Transverse colon (tissue), 4 donors: ENCODE measurements at regions not wholly inside any gene's neighbourhood (a gene's known extent, or its start where the extent isn't known, plus 50 kb on each side); places are given as distances from the start of the nearest gene placed in this dataset.

Experiments
- DNase-seq: peaks from one replicate; pipeline ENCODE4 v3.0.0-alpha.2; 2019
- H3K27ac ChIP-seq, 4 donors: fragments of 200-600 bp; sonication (generic); 2 replicates each; pipeline ENCODE4 v1.5.1; 2016 to 2018; ENCODE audit warnings: inconsistent platforms in 4 of 4
- H3K27me3 ChIP-seq: fragments of 200-600 bp; sonication (generic); 2 replicates; pipeline ENCODE4 v1.5.1; 2017; ENCODE audit warnings: inconsistent platforms
- H3K36me3 ChIP-seq, 4 donors: fragments of 200-600 bp; sonication (generic); 2 replicates each; pipeline ENCODE4 v1.5.1; 2017 to 2019; ENCODE audit warnings: inconsistent platforms in 4 of 4
- H3K4me1 ChIP-seq, 4 donors: fragments of 200-600 bp; sonication (generic); 2 replicates each; pipeline ENCODE4 v1.5.1; 2017 to 2020; ENCODE audit warnings: inconsistent platforms in 4 of 4
- H3K4me3 ChIP-seq, 4 donors: fragments of 200-600 bp; sonication (generic); 1 replicate in 1 of 4; 2 replicates in 3 of 4; pipeline versions ENCODE4 v1.5.1 to v1.6.1; 2017 to 2019; ENCODE audit warnings: inconsistent platforms in 4 of 4
- H3K9me3 ChIP-seq, 2 donors: fragments of 200-600 bp; sonication (generic); 2 replicates each; pipeline ENCODE4 v1.5.1; 2017 to 2019; ENCODE audit warnings: inconsistent platforms in 2 of 2
- EP300 ChIP-seq: sonication (generic); formaldehyde crosslinking; IDR thresholded peaks from one replicate; pipeline ENCODE4 v1.6.1; 2017; ENCODE audit warnings: antibody characterized with exemption, low read depth
- POLR2A ChIP-seq: fragments of 450-650 bp; IDR thresholded peaks from one replicate; pipeline ENCODE4 v1.6.1; 2016; ENCODE audit warnings: antibody characterized with exemption, mild to moderate bottlenecking, moderate library complexity
- POLR2AphosphoS5 ChIP-seq, 3 donors: sonication (generic); formaldehyde crosslinking; IDR thresholded peaks; one replicate each; pipeline ENCODE4 v1.6.1; 2016; ENCODE audit warnings: antibody characterized with exemption in 3 of 3
- WGBS, 2 donors: methylation state at CpG; one replicate each; pipeline ENCODE4 v1.1.5; 2018; ENCODE audit warnings: low coverage in 1 of 2; 5-methylcytosine and 5-hydroxymethylcytosine counted together
- in situ Hi-C, 4 donors: fragments of 200-750 bp; cut with MboI; loops; one replicate each; pipeline versions ENCODE4 v1.15.0 to v1.15.1; 2017; ENCODE audit warnings: low sequenced_read_pairs in 3 of 4, low pct_ligation_motif_present in 1 of 4, low pct_unique_long_range_greater_than_20kb in 1 of 4
- intact Hi-C: fragments of 100-400 bp; cut with DNase I; formaldehyde crosslinking; loops from one replicate; pipeline ENCODE4 v1.15.1; 2023; ENCODE audit warnings: low total_unique reads
- TF ChIP-seq, protein P1 (sequence below), 5 experiments: fragments of 200-600 bp in 3 of 5; fragments of 450-650 bp in 2 of 5; sonication (generic) in 3 of 5; IDR thresholded peaks; 1 replicate in 2 of 5; 2 replicates in 3 of 5; pipeline ENCODE4 v1.5.1; 2016 to 2017; ENCODE audit warnings: antibody characterized with exemption in 5 of 5, inconsistent platforms in 3 of 5, mild to moderate bottlenecking in 2 of 5, moderate library complexity in 1 of 5

DNA sequence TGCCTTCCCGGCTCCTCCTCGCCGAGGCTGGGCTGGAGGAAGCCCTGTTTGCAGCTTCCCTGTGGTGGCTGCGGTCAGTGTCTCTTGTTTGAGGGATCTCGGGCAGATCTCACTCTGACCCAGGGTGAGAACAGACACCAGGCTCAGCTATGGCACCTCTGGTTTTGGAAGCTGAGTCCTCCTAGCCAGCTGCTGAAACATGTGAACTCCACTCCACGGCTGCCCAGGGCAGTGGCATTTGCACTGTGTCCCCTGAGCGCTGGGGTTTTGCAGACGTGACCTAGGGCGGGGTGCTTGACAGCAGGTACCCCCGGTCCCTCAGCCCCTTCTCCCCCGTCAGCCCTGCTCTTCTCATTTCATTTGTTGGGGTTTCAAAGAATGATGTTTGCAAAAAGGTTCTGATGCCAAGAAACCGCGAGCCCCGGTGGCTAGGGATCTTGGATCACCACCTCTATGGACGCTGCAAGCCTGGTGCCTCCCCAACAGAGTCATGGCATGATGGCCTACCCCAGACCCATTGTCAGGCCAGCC lies 55.0 kb upstream of the DACT2 start:
- H3K9me3 ChIP-seq, result no peaks in the 10 kb centered on the region
- no peak overlapping the region for H3K27ac ChIP-seq
- 87% methylated on average over 15 of the region's 15 CpGs; no CpG with 5 or more reads in 1 of the 2 donors for WGBS, 2 donors
- intact Hi-C loops (no loop called here), in situ Hi-C loops (loop anchor here in 2 of 4 donors (5.0 to 25.0 kb wide), 2 partner anchors 513 kb away; no protein-coding TSS in a partner anchor)
- no peak overlapping the region for H3K4me3 ChIP-seq
- H3K27me3 ChIP-seq, result no peaks in the 10 kb centered on the region
- no peaks in the 10 kb centered on the region for H3K36me3 ChIP-seq
- H3K4me1 ChIP-seq, result peaks cover 0 to 10% (median 5%) of the 10 kb centered on the region in 4 donors
- no peak for DNase-seq
- TF ChIP-seq POLR2AphosphoS5 (IDR thresholded peaks at IDR 0.05) (no peak), POLR2A (no peak), EP300 (no peak)
- TF ChIP-seq, protein P1, sequence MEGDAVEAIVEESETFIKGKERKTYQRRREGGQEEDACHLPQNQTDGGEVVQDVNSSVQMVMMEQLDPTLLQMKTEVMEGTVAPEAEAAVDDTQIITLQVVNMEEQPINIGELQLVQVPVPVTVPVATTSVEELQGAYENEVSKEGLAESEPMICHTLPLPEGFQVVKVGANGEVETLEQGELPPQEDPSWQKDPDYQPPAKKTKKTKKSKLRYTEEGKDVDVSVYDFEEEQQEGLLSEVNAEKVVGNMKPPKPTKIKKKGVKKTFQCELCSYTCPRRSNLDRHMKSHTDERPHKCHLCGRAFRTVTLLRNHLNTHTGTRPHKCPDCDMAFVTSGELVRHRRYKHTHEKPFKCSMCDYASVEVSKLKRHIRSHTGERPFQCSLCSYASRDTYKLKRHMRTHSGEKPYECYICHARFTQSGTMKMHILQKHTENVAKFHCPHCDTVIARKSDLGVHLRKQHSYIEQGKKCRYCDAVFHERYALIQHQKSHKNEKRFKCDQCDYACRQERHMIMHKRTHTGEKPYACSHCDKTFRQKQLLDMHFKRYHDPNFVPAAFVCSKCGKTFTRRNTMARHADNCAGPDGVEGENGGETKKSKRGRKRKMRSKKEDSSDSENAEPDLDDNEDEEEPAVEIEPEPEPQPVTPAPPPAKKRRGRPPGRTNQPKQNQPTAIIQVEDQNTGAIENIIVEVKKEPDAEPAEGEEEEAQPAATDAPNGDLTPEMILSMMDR (IDR thresholded peaks at IDR 0.05), result no peak

DNA sequence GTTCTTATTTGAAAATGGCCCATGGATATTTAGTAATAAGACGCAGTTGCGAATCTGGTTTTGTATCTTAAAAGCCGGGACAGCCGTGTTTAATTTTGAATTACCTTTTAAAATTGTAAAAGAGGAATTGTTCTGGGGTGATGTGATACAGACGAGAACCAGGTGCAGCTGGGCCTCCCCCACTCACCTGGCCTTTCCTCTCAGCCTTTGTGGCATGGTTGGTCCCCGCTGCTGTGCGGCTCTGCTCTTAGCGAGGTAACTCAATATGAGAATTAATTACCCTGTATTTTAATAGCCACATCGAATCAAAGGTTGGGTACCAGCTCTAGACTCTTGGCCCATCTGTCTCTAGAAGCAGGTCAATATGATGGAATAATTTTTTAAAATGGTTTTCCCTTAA lies 56.5 kb upstream of the DACT2 start:
- intact Hi-C loops (no loop called here), in situ Hi-C loops (no loop called here)
- no peaks in the 10 kb centered on the region for H3K9me3 ChIP-seq
- no peaks in the 10 kb centered on the region for H3K27me3 ChIP-seq
- no peaks in the 10 kb centered on the region for H3K36me3 ChIP-seq
- 83 to 91% methylated on average over 9 of the region's 9 CpGs for WGBS, 2 donors
- peaks cover 0 to 3% (median 0%) of the 10 kb centered on the region in 4 donors for H3K4me1 ChIP-seq
- no peak for DNase-seq
- H3K4me3 ChIP-seq, result no peak overlapping the region
- TF ChIP-seq, protein P1 (IDR thresholded peaks at IDR 0.05), result no peak
- TF ChIP-seq POLR2AphosphoS5 (IDR thresholded peaks at IDR 0.05), result no peak
- TF ChIP-seq EP300, result no peak
- TF ChIP-seq POLR2A, result no peak
- H3K27ac ChIP-seq, result no peak overlapping the region

DNA sequence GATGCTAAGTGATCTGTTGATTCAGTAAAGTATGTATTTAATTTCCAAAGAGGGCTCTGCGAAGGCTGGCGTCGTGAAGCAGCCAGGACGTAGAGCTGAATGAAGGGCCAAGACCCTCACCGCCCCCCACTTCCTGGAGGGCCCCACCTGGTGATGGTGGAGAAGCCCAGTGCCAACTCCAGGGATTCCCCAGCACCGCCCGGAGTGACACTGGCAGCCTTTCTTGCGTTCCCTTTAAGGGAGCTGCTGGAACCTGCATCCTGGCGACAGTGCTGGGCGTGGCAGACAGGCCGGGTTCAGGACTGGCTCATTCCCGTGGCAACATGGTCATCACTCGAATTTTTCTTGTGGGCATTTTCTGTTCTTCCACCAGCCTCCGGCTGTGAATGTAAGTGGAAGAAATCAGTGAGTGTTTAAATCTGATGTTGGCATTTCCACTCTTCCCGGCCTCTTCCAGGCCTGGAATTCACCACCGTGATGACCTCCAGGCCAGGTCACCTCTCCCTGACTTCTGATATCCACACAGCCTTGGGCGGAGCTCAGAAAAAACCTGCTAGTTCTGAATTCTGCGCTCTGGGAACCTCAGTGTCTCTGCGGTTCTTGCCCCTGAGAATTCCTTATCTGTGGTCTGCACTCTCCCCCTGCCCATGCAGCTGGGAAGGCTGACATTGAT lies 57.4 kb upstream of the DACT2 start:
- Histone ChIP-seq H3K27ac (no peak overlapping the region), H3K4me1 (peaks cover 0 to 3% (median 0%) of the 10 kb centered on the region in 4 donors), H3K9me3 (no peaks in the 10 kb centered on the region), H3K4me3 (no peak overlapping the region), H3K27me3 (no peaks in the 10 kb centered on the region), H3K36me3 (no peaks in the 10 kb centered on the region)
- in situ Hi-C loops (no loop called here), intact Hi-C loops (no loop called here)
- 59 to 80% methylated on average over 1 to 19 of the region's 19 CpGs for WGBS, 2 donors
- no peak for DNase-seq
- TF ChIP-seq POLR2A (no peak), POLR2AphosphoS5 (IDR thresholded peaks at IDR 0.05) (no peak), EP300 (no peak)

DNA sequence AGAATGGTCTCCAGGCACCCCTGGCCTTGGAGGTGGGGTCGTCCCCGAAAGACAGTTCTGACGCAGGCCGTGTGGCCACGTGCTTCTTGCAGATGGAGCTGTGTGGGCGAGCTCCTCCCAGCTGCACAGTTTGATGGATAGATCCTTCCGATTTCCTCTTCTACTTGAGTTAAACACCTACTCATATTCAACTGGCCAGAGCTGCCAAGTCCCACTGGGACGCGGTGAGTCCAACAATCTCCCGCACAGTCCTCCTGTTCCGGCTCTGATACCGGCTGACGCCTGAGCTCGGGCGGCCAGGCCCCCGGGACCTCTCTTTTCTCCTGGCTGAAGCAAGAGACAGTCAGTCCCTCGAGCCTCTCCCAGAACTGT lies 57.9 kb upstream of the DACT2 start:
- DNase-seq, result no peak
- intact Hi-C loops (no loop called here), in situ Hi-C loops (no loop called here)
- Histone ChIP-seq H3K27ac (no peak overlapping the region), H3K9me3 (no peaks in the 10 kb centered on the region), H3K27me3 (no peaks in the 10 kb centered on the region), H3K4me1 (peaks cover 0 to 3% (median 0%) of the 10 kb centered on the region in 4 donors), H3K4me3 (no peak overlapping the region), H3K36me3 (no peaks in the 10 kb centered on the region)
- TF ChIP-seq, protein P1 (IDR thresholded peaks at IDR 0.05), result no peak
- TF ChIP-seq POLR2A, result no peak
- 35 to 54% methylated on average over 7 to 17 of the region's 17 CpGs for WGBS, 2 donors
